ENCODE measurements at regions not wholly inside any gene's neighbourhood (a gene's known extent, or its start where the extent isn't known, plus 50 kb on each side); places are given as distances from the start of the nearest gene placed in this dataset.

DNA sequence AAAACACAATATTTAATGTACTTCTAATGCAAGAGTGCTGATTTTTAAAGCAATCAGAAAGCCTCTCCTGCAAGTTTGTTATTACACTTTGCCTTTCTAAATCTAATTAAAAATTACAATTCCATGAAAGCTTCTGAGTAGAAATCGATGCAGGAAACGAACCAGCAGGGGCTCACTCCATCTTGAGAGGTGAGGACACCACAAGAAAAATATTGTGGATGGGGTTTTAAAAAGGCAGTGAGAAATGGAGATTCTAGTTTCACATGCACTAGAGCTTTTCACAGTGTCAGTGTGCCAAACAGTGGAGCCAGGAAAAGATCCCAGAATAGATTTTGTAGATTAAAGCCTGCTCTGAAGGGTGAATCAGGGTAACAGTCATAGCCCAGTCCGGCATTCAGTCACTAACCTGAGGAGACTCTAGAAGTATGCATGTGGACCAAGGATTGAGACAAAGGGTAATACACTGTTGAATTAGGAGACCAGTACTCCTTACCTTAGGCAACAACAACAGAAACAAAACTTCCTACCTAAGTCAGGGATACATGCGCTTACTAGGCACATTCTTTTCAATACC, 362.3 kb downstream of the NAF1 start:
- no peaks in the 10 kb centered on the region for H3K9me3 ChIP-seq
- TF ChIP-seq POLR2A (IDR thresholded peaks at IDR 0.05) (no peak), EP300 (IDR thresholded peaks at IDR 0.05) (no peak), POLR2AphosphoS5 (IDR thresholded peaks at IDR 0.05) (no peak)
- TF ChIP-seq, protein P1, sequence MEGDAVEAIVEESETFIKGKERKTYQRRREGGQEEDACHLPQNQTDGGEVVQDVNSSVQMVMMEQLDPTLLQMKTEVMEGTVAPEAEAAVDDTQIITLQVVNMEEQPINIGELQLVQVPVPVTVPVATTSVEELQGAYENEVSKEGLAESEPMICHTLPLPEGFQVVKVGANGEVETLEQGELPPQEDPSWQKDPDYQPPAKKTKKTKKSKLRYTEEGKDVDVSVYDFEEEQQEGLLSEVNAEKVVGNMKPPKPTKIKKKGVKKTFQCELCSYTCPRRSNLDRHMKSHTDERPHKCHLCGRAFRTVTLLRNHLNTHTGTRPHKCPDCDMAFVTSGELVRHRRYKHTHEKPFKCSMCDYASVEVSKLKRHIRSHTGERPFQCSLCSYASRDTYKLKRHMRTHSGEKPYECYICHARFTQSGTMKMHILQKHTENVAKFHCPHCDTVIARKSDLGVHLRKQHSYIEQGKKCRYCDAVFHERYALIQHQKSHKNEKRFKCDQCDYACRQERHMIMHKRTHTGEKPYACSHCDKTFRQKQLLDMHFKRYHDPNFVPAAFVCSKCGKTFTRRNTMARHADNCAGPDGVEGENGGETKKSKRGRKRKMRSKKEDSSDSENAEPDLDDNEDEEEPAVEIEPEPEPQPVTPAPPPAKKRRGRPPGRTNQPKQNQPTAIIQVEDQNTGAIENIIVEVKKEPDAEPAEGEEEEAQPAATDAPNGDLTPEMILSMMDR (IDR thresholded peaks at IDR 0.05) = no peak
- H3K36me3 ChIP-seq = no peaks in the 10 kb centered on the region
- WGBS, 2 donors = 84 to 89% methylated on average over 4 of the region's 4 CpGs
- no peaks in the 10 kb centered on the region for H3K4me1 ChIP-seq
- H3K27me3 ChIP-seq = no peaks in the 10 kb centered on the region
- no peak overlapping the region for H3K4me3 ChIP-seq
- intact Hi-C loops (cut with DNase I) = no loop called here
- no peak overlapping the region for H3K27ac ChIP-seq
- DNase-seq = no peak

DNA sequence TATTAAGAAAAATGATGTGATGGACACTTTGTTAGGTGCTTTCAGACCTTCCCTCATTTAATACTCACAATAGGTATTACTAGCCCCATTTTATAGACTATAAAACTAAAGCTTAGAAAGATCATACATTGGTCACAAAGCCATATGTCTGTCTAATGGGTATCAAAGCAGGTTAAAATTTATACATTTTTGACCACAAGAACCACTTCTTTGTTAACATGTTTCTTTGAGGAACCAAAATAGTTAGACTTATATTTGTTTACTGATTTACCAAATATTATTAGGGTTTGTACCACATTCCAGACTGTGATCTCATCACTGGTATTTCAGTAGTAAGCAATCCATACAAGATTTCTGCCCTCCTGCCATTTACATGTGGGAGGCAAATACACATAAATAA, 363.3 kb downstream of the NAF1 start:
- H3K9me3 ChIP-seq = no peaks in the 10 kb centered on the region
- no peaks in the 10 kb centered on the region for H3K27me3 ChIP-seq
- TF ChIP-seq, protein P1 (IDR thresholded peaks at IDR 0.05) = no peak
- no peak overlapping the region for H3K4me3 ChIP-seq
- no peak for DNase-seq
- H3K4me1 ChIP-seq = no peaks in the 10 kb centered on the region
- H3K27ac ChIP-seq = no peak overlapping the region
- intact Hi-C loops (cut with DNase I) = no loop called here
- no peaks in the 10 kb centered on the region for H3K36me3 ChIP-seq

DNA sequence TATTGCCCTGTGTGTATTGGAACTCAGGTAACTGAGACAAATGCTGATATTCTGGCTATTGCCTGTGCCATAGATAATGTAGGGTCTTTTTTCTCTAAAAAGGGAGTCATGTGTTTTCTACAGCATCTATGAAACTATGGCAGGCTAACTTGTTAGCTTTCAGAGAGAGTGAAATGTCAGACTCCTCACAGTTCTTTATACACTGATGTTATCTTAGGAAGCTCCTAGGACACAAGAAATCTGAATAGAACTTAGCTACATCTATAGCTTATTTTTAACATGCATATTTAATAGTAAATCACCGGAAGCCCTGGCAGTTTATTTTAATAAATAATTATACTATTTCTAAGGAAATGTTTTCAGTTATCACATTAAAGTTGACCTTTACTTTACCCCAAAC, 369.6 kb downstream of the NAF1 start:
- DNase-seq = no peak
- 90 to 91% methylated on average over 1 of the region's 1 CpG for WGBS, 2 donors
- Histone ChIP-seq H3K9me3 (no peaks in the 10 kb centered on the region), H3K36me3 (no peaks in the 10 kb centered on the region), H3K27me3 (no peaks in the 10 kb centered on the region), H3K4me1 (no peaks in the 10 kb centered on the region), H3K4me3 (no peak overlapping the region), H3K27ac (no peak overlapping the region)
- intact Hi-C loops (cut with DNase I) = no loop called here
- TF ChIP-seq EP300 (IDR thresholded peaks at IDR 0.05) (no peak), POLR2AphosphoS5 (IDR thresholded peaks at IDR 0.05) (no peak), POLR2A (IDR thresholded peaks at IDR 0.05) (no peak)
- TF ChIP-seq, protein P1 (IDR thresholded peaks at IDR 0.05) = no peak

DNA sequence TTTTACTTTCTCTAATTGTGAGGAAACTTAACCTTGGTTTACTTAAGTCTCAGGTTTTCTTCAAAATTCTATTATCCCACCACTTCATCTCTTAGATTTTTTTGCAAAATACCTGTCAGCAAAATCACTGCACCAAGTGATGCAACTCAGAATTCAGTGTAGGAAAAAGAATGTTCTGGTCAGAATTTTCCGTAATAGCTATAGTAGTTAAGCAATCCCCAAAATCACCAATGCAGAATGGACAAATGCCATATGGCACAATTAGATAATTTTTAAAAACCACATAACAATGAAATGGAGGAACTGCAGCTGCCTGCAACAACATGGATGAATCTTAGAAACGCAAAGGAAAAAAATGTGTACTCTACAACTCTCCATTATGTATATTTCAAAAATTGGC, 373.1 kb downstream of the NAF1 start:
- intact Hi-C loops (cut with DNase I) = no loop called here
- no peaks in the 10 kb centered on the region for H3K27me3 ChIP-seq
- no peaks in the 10 kb centered on the region for H3K9me3 ChIP-seq
- no peaks in the 10 kb centered on the region for H3K36me3 ChIP-seq
- no peak overlapping the region for H3K27ac ChIP-seq
- no peak for TF ChIP-seq POLR2A (IDR thresholded peaks at IDR 0.05)
- no peak for TF ChIP-seq POLR2AphosphoS5 (IDR thresholded peaks at IDR 0.05)
- TF ChIP-seq, protein P1 (IDR thresholded peaks at IDR 0.05) = no peak
- no peak for TF ChIP-seq EP300 (IDR thresholded peaks at IDR 0.05)
- H3K4me1 ChIP-seq = no peaks in the 10 kb centered on the region
- no peak for DNase-seq
- no peak overlapping the region for H3K4me3 ChIP-seq
- 39 to 80% methylated on average over 2 of the region's 2 CpGs for WGBS, 2 donors

DNA sequence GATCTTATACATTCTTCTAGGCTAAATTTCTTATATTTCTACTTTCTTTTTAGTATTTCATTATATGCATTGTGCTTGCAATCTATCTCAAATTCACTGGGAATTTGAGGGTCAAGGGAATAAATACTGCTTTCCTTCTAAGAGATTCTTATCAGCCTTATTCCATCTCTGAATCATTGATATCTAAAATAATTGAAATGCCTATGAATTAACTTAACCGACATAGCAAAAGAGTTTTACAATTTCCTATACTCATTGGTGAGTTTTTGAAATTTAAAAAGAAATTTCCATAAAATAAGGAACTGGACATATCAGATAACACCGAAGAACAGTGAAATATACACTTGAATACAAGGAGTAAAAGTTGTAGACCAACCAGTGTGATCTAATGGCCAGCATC, 373.7 kb downstream of the NAF1 start:
- no peak overlapping the region for H3K4me3 ChIP-seq
- intact Hi-C loops (cut with DNase I) = no loop called here
- no peak overlapping the region for H3K27ac ChIP-seq
- TF ChIP-seq, protein P1 (IDR thresholded peaks at IDR 0.05) = no peak
- TF ChIP-seq EP300 (IDR thresholded peaks at IDR 0.05) (no peak), POLR2A (IDR thresholded peaks at IDR 0.05) (no peak), POLR2AphosphoS5 (IDR thresholded peaks at IDR 0.05) (no peak)
- no peaks in the 10 kb centered on the region for H3K9me3 ChIP-seq
- H3K27me3 ChIP-seq = no peaks in the 10 kb centered on the region
- H3K4me1 ChIP-seq = no peaks in the 10 kb centered on the region
- H3K36me3 ChIP-seq = no peaks in the 10 kb centered on the region
- no peak for DNase-seq
- 81 to 86% methylated on average over 2 of the region's 2 CpGs for WGBS, 2 donors
